ENCODE measurements at regions not wholly inside any gene's neighbourhood (a gene's known extent, or its start where the extent isn't known, plus 50 kb on each side); places are given as distances from the start of the nearest gene placed in this dataset.

GRCh38 chr4:138702190-138702824, 313.3 kb upstream of the NOCT start:
- no peak overlapping the region for H3K4me3 ChIP-seq (ENCODE audit: control insufficient read depth in 2 of 3, extremely low read depth in 1 of 3, insufficient read depth in 2 of 3, low read depth in 1 of 3, low read length in 3 of 3)
- no peak for FAIRE-seq
- no peaks in the 10 kb centered on the region for H3K27me3 ChIP-seq (ENCODE audit: control insufficient read depth, extremely low read depth, insufficient read depth, low read length)
- H3K36me3 ChIP-seq (ENCODE audit: control insufficient read depth in 2 of 2, extremely low read depth in 1 of 2, insufficient read depth in 2 of 2, low read length in 2 of 2), result no peaks in the 10 kb centered on the region
- H3K4me1 ChIP-seq (ENCODE audit: control insufficient read depth, extremely low read depth, insufficient read depth, low read length), result no peaks in the 10 kb centered on the region
- dilution Hi-C loops (cut with MboI; ENCODE audit: extremely low pct_ligation_motif_present, low sequenced_read_pairs), result no loop called here
- H2AFZ ChIP-seq (ENCODE audit: control insufficient read depth, low read length), result no peak overlapping the region
- H3K9ac ChIP-seq (ENCODE audit: control insufficient read depth, extremely low read depth, insufficient read depth, low read length), result no peak overlapping the region
- H3K9me1 ChIP-seq (ENCODE audit: control insufficient read depth, extremely low read depth, insufficient read depth, low read length), result no peaks in the 10 kb centered on the region
- no peak overlapping the region for H3K4me2 ChIP-seq (ENCODE audit: control insufficient read depth, extremely low read depth, insufficient read depth, low read depth, low read length)
- no peaks in the 10 kb centered on the region for H4K20me1 ChIP-seq (ENCODE audit: control insufficient read depth, extremely low read depth, insufficient read depth, low read length)
- H3K9me3 ChIP-seq (ENCODE audit: control insufficient read depth, low read depth, low read length), result no peaks in the 10 kb centered on the region
- TF ChIP-seq CTCF (optimal IDR thresholded peaks at IDR 0.05 in 1 of 3, IDR thresholded peaks at IDR 0.05 in 1 of 3, conservative IDR thresholded peaks at IDR 0.05 in 1 of 3; ENCODE audit: extremely low read depth in 1 of 3, insufficient read depth in 2 of 3, low read length in 3 of 3) (no peak), EZH2 (IDR thresholded peaks at IDR 0.05; ENCODE audit: low read length) (no peak)
- DNase-seq (ENCODE audit: low read depth, low spot score), result no peak
- no peak overlapping the region for H3K27ac ChIP-seq (ENCODE audit: control insufficient read depth, insufficient read depth, low read length)
- no peaks in the 10 kb centered on the region for H3K79me2 ChIP-seq (ENCODE audit: control insufficient read depth, insufficient read depth, low read length)

GRCh38 chr4:138698641-138699040, 316.9 kb upstream of the NOCT start:
- H3K4me1 ChIP-seq (ENCODE audit: control insufficient read depth, extremely low read depth, insufficient read depth, low read length), result no peaks in the 10 kb centered on the region
- TF ChIP-seq EZH2 (IDR thresholded peaks at IDR 0.05; ENCODE audit: low read length), result no peak
- no peak for TF ChIP-seq CTCF (optimal IDR thresholded peaks at IDR 0.05 in 1 of 3, IDR thresholded peaks at IDR 0.05 in 1 of 3, conservative IDR thresholded peaks at IDR 0.05 in 1 of 3; ENCODE audit: extremely low read depth in 1 of 3, insufficient read depth in 2 of 3, low read length in 3 of 3)
- no peaks in the 10 kb centered on the region for H3K27me3 ChIP-seq (ENCODE audit: control insufficient read depth, extremely low read depth, insufficient read depth, low read length)
- H2AFZ ChIP-seq (ENCODE audit: control insufficient read depth, low read length), result no peak overlapping the region
- H3K9ac ChIP-seq (ENCODE audit: control insufficient read depth, extremely low read depth, insufficient read depth, low read length), result no peak overlapping the region
- H3K4me3 ChIP-seq (ENCODE audit: control insufficient read depth in 2 of 3, extremely low read depth in 1 of 3, insufficient read depth in 2 of 3, low read depth in 1 of 3, low read length in 3 of 3), result no peak overlapping the region
- H3K27ac ChIP-seq (ENCODE audit: control insufficient read depth, insufficient read depth, low read length), result no peak overlapping the region
- H4K20me1 ChIP-seq (ENCODE audit: control insufficient read depth, extremely low read depth, insufficient read depth, low read length), result no peaks in the 10 kb centered on the region
- DNase-seq (ENCODE audit: low read depth, low spot score) (no peak), FAIRE-seq (no peak)
- no peaks in the 10 kb centered on the region for H3K79me2 ChIP-seq (ENCODE audit: control insufficient read depth, insufficient read depth, low read length)
- no peak overlapping the region for H3K4me2 ChIP-seq (ENCODE audit: control insufficient read depth, extremely low read depth, insufficient read depth, low read depth, low read length)
- no peaks in the 10 kb centered on the region for H3K36me3 ChIP-seq (ENCODE audit: control insufficient read depth in 2 of 2, extremely low read depth in 1 of 2, insufficient read depth in 2 of 2, low read length in 2 of 2)
- H3K9me1 ChIP-seq (ENCODE audit: control insufficient read depth, extremely low read depth, insufficient read depth, low read length), result no peaks in the 10 kb centered on the region
- H3K9me3 ChIP-seq (ENCODE audit: control insufficient read depth, low read depth, low read length), result no peaks in the 10 kb centered on the region
- dilution Hi-C loops (cut with MboI; ENCODE audit: extremely low pct_ligation_motif_present, low sequenced_read_pairs), result no loop called here
